ENCODE measurements at regions not wholly inside any gene's neighbourhood (a gene's known extent, or its start where the extent isn't known, plus 50 kb on each side); places are given as distances from the start of the nearest gene placed in this dataset.

GRCh38 chr21:35663856-35664606 is 396.3 kb downstream of the SETD4 start:
- TF ChIP-seq, protein P1, sequence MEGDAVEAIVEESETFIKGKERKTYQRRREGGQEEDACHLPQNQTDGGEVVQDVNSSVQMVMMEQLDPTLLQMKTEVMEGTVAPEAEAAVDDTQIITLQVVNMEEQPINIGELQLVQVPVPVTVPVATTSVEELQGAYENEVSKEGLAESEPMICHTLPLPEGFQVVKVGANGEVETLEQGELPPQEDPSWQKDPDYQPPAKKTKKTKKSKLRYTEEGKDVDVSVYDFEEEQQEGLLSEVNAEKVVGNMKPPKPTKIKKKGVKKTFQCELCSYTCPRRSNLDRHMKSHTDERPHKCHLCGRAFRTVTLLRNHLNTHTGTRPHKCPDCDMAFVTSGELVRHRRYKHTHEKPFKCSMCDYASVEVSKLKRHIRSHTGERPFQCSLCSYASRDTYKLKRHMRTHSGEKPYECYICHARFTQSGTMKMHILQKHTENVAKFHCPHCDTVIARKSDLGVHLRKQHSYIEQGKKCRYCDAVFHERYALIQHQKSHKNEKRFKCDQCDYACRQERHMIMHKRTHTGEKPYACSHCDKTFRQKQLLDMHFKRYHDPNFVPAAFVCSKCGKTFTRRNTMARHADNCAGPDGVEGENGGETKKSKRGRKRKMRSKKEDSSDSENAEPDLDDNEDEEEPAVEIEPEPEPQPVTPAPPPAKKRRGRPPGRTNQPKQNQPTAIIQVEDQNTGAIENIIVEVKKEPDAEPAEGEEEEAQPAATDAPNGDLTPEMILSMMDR (IDR thresholded peaks at IDR 0.05; ENCODE audit: low read depth, low read length): no peak
- H3K4me3 ChIP-seq (ENCODE audit: low read depth, low read length): no peak overlapping the region

- TF ChIP-seq, protein P1 (IDR thresholded peaks at IDR 0.05; ENCODE audit: low read depth, low read length): no peak
- no peak overlapping the region for H3K4me3 ChIP-seq (ENCODE audit: low read depth, low read length)
Measured at GRCh38 chr21:35658242-35658641, 402.1 kb downstream of the SETD4 start.

DNA sequence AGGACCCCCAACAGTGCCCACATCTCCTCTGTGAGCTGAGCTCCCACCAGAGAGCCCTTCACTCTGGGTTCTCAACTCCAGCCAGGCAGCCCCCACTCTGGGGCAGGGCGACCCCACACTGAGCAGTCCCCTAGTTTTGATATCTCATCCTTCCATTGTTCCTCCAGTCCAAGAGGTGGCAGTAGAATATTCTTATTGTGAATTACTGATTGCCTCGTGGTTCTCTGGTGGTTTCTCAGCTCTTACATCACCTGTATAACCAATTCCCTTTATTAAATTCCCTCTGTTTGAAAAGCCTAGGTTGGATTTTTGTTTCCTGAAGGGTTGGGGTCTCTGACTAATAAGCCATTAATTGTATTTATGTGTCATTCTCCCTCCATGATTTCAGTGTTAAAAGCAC is 407.5 kb downstream of the SETD4 start:
- TF ChIP-seq, protein P1 (IDR thresholded peaks at IDR 0.05; ENCODE audit: low read depth, low read length): no peak
- H3K4me3 ChIP-seq (ENCODE audit: low read depth, low read length): no peak overlapping the region

GRCh38 chr21:35652196-35652595 is 408.1 kb downstream of the SETD4 start:
- TF ChIP-seq, protein P1 (IDR thresholded peaks at IDR 0.05; ENCODE audit: low read depth, low read length): no peak
- no peak overlapping the region for H3K4me3 ChIP-seq (ENCODE audit: low read depth, low read length)

DNA sequence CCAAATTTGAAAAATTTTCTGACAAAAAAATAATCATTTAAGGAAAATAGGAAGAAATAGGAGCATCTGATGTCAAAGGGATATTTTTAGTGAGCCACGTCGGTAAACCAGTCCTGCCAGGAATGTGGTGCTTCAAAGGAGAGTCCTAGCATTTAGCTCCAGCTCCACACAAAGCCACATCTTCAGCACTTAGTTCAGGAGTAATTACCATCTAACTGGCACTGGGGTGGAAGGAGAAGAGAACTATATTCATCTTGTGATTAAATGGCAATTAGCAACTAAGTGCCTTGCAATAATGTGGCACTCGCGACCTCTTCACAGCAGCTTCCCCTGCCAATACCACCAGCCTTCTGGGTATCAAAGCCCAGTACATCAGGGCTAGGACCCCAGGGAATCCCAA is 409.1 kb downstream of the SETD4 start:
- TF ChIP-seq, protein P1 (IDR thresholded peaks at IDR 0.05; ENCODE audit: low read depth, low read length): no peak
- H3K4me3 ChIP-seq (ENCODE audit: low read depth, low read length): no peak overlapping the region

DNA sequence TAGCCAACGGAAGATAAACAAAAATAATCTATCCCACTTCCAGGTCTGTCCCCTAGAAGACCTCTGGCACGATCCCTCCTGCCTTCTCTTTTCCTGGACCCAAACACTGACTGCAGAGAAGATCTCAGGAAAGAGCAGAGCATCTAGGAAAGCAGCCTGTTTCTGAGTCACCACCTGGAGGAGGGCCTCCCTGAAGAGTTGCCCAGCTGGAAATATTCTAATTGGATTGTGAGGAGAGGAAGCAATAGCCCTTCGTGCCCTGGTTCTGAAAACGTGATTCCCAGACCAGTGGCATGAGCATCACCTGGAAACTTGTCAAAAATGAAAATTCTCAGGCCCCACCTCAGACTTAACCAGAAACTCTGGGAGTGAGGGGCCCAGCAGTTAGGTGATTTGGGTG is 411.1 kb downstream of the SETD4 start:
- H3K4me3 ChIP-seq (ENCODE audit: low read depth, low read length): no peak overlapping the region
- TF ChIP-seq, protein P1 (IDR thresholded peaks at IDR 0.05; ENCODE audit: low read depth, low read length): no peak

GRCh38 chr21:35648512-35648911 is 411.8 kb downstream of the SETD4 start:
- H3K4me3 ChIP-seq (ENCODE audit: low read depth, low read length): no peak overlapping the region
- TF ChIP-seq, protein P1 (IDR thresholded peaks at IDR 0.05; ENCODE audit: low read depth, low read length): no peak
